HG03432 (cell line): ENCODE measurements at regions not wholly inside any gene's neighbourhood (a gene's known extent, or its start where the extent isn't known, plus 50 kb on each side); places are given as distances from the start of the nearest gene placed in this dataset.

ENCODE experiments used
- ATAC-seq: cut with Tn5 transposase; IDR thresholded peaks from one replicate; pipeline ENCODE4 v1.9.1; 2021; ENCODE audit warnings: mild to moderate bottlenecking, moderate library complexity; ENCODE audit not compliant: unreplicated experiment

DNA sequence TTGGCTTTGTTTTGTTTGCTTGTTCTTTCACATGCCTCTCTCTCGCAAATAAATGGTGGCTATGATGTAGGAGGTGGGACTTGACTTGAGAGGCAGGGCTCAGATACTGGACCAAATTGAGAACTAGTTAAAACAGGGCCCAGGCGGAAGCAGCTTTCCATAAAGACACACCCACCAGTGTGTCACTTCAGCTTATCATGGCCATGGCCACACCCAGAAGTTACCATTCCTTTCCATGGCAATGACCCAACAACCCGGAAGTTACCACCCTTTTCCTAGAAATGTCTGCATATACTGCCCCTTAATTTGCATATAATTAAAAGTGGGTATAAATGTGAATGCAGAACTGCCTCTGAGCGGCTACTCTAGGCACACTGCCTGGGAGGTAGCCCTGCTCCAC is 62.6 kb upstream of the CNTN4 start:
- ATAC-seq, result no peak

DNA sequence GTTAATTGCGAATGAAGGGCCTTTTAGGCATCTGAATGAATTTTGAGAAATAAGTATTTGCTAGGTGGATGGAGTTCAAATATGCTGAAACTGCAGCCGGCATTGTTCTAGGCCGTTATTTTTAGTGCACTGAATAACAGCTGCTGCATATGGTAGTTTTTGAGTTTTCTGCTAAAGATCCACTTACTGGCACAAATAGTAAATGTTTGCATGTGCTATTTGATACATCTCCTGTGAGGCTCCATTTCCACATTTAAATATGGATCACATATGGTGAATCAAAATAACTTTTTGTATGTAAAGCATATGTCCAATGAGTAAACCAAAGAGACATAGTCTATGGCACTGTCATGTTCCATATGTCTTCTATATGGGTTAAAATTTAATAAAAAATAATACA is 56.7 kb upstream of the CNTN4 start:
- ATAC-seq, result no peak
